Activated CD4-positive, alpha-beta T cell treated with anti-CD3 and anti-CD28 coated beads, Interleukin-2, amount 50 U/mL, for 1 hour (primary cell): ENCODE measurements at regions not wholly inside any gene's neighbourhood (a gene's known extent, or its start where the extent isn't known, plus 50 kb on each side); places are given as distances from the start of the nearest gene placed in this dataset.

Experiments used
- DNase-seq: peaks from one replicate; pipeline ENCODE4 v3.0.0-alpha.2; 2020

DNA sequence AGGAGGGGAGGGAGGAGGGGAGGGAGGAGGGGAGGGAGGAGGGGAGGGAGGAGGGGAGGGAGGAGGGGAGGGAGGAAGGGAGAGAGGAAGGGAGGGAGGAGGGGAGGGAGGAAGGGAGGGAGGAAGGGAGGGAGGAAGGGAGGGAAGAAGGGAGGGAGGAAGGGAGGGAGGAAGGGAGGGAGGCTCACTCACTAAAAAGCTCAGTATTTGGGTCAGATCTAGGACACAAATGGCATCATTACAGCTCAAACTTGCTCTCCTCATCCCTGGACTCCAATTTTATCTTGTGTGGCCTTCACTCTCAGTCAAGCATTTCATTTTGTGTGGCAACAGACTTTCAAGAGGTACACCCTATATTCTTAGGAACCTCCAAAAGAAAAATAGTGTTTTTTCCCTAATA is 435.4 kb downstream of the IRS1 start:
- no peak for DNase-seq

DNA sequence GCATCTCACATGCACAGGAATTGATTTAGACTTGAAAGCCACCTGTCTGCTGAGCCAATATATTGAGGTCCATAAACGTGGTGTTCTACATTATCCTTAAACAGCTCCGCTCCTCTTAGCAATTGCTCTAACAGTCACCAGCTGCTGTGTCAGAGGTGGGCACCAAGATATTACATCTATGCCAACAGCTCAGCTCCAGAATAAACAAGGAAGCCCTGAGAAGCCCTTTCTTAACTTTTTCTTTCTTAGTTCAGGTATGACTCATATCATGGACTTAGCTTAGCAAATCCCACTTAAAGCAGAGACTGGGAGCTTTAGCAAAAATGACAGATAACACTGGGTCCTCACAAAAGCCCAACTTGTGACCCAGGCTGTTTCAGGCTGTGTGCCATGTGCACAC is 436.6 kb downstream of the IRS1 start:
- DNase-seq: no peak

DNA sequence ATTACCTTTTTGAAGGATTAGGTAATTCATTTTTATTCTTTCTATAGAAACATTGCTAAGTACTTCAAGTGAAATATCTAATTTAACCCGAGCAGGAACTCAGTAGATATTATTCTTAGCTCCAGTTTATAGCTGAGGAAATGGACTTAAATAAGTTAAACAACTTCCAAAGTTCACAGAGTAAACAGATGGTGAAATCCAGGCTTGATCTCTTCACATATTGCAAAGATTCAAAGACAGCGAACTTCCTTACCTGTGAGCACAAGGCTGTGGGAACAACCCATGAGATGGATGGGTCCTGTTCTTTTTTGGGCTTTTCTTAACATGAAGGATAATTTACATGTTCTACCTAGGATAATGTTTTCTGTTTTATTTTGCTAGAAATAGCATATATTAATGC is 439.0 kb downstream of the IRS1 start:
- no peak for DNase-seq

DNA sequence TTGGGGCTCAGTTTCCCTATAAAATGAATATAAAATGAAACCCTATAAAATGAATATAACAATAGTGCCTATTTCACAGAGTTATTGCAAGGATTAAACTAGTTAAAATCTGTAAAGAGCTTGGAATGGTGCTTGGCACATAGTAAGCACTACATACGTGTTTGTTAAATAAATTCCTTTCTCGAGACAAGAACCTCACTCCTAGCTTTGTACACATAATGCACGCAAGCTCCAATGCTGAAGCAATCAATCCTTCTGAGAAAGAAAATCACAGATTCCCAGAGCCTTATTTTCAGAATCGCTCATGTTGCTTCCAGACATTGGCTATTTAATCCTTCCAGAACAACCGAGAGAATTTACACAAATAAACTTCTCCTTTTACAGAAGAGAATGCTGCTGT is 440.9 kb downstream of the IRS1 start:
- no peak for DNase-seq

DNA sequence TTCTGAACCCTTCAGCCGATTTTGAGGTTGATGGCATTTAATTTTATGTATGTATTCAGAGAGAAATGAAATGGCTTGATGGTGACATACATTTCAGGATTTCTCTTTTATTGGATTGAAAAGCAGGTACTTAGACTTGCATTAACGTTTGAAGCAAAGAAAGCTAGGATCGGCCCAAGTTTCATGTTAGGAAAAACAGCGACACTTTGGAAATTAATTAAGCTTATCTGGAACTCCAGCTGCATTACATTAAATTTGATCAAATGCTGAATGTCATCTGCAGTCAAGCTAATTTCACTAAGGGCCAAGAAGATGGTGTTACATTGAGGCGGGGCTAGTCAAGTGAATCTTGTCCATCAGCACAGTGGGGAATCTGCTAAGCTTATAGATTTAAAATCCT is 441.8 kb downstream of the IRS1 start:
- no peak for DNase-seq

DNA sequence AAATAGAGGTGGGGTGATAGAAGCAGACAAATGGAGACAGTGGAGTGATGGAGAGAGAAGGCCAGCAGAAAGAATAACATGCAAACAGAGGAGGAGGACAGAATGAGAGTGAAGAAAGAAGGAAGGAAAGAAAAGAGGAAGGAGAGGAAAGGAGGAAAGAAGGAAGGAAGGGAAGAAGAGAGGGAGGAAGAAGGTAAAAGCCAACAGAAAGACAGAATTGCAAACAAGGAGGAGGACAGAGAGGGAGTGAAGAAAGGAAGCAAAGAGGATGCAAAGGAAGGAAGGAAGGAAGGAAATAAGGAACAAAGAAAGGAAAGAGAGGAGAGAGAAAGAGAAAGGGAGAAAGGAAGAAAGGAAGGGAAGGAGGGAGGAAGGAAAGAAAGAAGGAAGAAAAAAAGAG is 444.0 kb downstream of the IRS1 start:
- DNase-seq: no peak

DNA sequence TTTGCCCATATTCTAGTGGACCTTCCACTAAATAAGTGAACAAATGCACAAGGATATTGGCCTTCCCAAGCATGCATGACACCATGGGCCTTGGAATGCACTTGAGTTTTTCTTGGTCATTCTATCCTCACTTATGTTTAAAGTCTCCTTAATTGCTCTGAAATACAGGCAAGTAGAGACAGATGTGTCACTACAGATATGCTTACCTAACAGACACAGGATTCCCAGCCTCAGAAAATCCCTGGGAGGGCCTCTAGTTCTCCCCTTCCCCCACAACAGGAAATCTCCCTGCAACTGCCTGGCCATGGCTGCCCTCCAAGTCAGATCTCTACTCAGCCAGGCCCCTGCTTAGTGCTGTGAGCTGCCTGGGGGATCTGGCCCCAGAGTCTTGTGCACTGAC is 445.2 kb downstream of the IRS1 start:
- DNase-seq: no peak

DNA sequence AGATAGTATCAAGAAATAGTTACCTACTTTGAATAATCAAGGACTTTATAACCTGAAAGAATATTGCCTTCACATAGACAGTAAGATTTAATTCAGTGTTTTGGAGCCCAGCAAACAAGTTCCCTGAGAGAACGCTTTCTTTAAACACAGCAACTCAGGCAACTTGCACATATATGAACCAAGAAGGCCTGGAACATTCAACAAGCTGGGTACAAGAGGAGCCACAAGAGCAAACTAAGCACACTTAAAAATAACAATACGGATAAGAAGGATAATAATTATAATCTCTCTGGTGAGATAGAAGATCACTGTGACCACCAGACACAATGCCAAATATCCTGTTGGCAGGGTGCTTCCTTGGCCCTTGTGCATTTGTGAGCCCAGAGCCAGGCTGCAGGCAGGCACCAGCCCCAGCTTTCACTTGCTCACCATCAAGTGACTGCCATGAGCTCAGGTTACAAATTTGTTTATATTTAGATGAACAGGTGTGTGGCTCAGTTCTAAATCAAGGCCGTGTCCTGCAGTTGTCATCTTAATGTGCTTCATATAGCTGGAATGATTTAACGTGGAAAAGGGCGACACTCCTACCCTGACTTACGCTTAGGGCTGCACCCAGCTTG is 446.6 kb downstream of the IRS1 start:
- DNase-seq: no peak

DNA sequence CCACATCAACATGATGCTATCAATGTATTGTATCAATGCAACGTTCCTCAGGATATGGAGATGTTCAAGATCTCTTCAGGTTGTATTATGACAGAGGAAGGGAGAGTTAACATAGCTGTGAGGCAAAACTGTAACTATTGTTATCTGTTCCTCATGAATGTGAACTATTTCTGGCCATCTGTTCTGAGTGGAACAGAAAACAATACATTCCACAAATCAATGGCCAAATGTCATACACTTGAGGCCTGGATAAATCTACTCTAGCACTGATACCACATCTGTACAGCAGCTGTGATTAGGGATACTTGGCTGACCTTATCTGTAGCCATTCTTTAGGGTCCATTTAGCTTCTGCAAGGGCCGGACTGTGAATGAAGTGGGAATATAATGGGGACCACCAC is 447.9 kb downstream of the IRS1 start:
- no peak for DNase-seq

DNA sequence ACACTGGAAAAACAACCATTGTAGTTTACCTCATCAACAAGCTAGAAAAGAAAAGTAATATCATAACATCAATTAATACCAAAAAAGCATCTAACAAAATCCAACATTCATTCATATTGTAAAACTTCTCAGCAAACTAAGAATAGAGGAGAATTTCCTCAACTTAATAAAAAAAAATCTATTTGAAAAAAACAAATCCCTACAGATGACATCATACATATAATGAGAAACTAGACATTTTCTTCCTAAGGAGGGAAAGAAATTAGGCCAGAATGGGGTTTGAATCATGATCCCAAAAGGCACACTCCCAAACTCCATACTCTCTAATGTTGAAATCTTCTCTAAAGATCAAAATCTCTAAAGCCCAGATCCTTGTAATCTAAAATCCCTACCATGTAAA is 460.0 kb downstream of the IRS1 start:
- no peak for DNase-seq

DNA sequence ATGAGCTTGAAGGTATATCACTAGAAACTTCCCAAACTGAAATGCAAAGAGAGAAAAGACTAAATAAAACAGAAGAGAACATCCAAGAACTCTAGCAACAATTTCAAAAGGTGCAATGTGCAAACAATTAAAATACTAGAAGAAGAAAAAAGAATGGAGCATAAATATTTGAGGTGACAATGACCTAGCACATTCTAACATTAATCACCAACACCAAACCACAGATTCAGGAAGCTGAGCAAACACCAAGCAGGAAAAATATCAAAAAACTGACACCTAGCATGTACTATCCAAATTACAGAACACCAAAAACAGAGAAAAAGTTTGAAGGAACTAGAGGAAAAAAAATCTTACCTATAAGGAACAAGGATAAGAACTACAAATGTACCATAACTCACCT is 460.8 kb downstream of the IRS1 start:
- no peak for DNase-seq

DNA sequence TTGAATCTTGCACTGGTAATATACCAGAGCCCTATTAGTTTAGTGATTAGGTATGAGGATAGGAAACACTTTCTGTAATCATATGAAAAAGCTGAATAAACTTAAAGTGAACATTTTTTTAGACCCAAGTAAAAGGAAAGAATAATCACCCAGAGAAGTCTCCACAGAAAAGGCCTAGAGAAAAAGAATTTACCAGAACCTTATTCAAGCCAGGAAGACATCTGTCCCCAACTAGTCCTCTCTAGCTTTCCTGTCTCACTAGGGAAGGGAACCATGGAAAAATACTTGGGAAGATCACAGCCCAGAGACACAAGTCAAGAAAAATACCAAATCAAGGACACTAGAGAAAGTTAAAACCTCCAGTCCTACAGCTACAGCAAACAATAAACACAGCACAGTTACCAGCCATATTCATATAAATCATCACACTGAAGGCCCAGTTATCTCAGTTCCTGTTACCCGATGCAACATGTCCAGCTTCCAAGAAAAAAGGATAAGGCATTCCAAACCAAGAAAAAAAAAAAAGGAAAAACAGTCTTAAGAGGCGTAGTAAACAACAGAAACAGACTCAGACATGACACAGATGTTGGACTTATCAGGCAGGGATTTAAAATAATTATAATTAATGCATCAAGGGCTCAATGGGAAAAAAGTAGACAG is 461.5 kb downstream of the IRS1 start:
- DNase-seq: no peak

DNA sequence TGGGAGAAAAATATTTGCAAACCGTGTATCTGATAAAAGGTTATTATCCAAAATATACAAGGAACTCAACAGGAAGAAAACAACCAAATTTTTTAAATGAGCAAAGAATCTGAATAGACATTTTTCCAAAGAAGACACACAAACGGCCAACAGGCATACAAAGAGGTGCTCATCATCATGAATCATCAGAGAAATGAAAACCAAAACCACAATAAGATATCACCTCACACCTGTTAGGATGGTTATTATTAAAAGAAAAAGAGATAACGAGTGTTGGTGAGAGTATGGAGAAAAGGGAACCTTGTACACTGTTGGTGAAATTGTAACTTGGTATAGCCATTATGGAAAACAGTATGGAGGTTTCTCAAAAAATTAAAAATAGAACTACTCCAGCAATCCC is 463.3 kb downstream of the IRS1 start:
- no peak for DNase-seq

DNA sequence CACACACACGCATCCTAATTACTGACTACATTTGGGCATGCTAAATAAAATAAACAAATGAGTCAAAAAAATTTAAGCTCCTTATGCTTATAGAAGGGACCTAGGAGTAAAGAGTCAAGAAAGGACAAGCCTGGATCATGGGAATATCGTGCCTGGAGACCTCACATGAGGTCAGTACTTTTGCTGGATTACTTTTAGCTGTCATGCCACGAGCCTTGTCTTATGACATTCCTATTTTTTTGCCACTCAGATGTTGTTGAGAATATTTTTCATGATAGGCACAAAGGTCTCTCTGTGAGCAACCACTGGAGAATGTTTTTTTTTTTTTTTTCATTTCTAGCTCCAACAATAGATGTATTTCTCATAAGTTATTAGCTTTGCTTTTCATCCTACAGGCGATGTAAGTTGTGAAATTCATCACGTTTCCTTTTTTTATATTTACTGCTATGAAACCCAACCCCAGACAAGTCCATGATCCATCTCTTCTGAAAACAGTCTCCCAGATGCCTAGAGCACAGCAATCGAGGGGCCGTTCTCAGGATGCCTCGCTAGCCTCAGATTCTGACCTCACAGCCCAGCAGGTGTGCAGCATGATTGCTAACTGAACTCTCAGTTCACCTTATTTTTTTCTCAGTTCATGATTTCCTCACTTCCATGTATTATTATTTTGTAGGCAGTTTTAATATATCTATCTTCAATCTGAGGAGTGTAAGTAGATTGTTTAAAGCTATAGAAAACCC is 464.5 kb downstream of the IRS1 start:
- DNase-seq: no peak

DNA sequence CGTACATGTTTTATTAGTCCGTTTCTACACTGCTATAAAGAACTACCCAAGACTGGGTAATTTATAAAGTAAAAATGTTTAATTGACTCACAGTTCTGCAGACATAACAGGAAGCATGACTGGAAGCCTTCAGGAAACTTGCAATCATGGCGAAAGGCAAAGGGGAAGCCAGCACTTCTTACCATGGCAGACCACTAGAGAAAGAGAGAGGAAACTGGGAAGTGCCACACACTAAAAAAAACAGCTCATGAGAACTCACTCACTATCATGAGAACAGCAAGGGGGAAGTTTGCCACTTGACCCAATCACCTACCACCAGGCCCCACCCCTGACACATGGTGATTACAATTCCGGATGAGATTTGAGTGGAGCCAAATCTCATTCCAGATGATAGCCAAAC is 466.2 kb downstream of the IRS1 start:
- no peak for DNase-seq

DNA sequence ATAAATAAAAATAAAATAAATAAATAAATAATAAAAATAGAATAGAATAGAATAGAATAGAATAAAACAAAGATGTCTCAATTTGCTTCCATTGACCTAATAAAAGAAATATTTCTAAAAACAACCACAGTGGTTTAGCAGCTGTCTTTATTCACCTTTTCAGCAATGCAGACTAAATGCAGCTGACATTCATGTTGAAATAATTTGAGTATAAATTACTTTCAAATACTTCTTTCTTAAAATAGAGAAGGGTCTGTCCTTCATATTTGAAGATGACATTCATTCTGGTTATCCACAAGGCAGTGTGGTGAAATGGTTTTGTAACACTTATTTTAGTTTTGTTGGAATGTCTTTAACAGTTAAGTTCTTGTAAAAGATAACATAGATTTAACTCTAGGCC is 469.4 kb downstream of the IRS1 start:
- no peak for DNase-seq

DNA sequence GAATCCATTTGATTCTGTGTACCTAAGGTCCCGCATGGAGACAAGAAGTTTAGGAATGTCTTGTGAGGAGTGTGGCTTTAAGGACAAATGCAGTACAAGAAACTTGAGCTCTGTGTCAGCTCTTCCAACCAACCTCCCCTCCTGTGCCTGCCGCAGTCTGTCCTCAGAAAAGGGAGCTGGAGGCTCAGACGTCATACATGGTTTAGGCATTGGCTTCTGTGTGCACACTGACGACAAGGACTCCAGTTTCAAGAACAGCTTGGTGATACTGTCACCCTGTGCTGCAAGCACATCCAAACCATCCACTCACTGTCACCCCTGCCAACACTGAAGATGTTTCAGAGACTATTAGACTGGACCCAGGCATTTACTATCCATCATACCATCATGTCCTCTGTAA is 470.4 kb downstream of the IRS1 start:
- no peak for DNase-seq

DNA sequence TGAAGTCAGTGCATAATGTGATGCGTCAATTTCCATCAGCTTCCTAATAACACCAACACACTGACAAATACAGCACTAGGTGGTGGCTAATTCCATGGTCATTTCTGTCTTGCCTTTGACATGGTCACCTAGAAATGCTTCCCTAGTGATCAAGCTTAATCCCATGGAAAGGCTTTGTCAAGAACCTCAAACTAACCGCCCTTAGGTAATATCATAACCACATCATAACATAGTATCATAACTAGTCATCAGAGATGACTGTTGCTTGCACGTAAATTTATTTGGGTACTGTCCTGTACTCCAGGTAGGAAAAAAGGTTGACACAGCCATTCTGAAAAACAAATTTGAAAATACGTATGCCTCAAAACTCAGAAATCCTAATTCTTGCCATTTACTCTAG is 471.8 kb downstream of the IRS1 start:
- no peak for DNase-seq

DNA sequence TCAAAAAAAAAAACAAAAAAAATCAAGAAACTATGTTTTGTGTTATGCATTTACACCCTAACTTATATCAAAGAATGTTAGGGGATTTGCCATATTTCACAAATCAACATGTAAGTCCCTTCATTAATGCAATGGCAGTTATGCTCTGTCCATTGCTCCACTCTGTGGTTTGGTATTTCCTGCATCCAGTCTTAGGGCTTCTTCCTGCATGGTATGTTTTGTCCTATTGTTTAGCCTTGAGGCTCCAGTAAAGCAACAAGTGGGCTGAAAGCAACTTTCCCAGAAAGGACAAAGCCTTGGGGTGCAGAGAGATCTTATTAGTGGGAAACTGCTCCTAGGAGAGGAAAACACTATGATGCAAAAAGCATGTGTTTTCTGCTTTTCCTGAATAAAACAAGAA is 474.1 kb downstream of the IRS1 start:
- DNase-seq: no peak

DNA sequence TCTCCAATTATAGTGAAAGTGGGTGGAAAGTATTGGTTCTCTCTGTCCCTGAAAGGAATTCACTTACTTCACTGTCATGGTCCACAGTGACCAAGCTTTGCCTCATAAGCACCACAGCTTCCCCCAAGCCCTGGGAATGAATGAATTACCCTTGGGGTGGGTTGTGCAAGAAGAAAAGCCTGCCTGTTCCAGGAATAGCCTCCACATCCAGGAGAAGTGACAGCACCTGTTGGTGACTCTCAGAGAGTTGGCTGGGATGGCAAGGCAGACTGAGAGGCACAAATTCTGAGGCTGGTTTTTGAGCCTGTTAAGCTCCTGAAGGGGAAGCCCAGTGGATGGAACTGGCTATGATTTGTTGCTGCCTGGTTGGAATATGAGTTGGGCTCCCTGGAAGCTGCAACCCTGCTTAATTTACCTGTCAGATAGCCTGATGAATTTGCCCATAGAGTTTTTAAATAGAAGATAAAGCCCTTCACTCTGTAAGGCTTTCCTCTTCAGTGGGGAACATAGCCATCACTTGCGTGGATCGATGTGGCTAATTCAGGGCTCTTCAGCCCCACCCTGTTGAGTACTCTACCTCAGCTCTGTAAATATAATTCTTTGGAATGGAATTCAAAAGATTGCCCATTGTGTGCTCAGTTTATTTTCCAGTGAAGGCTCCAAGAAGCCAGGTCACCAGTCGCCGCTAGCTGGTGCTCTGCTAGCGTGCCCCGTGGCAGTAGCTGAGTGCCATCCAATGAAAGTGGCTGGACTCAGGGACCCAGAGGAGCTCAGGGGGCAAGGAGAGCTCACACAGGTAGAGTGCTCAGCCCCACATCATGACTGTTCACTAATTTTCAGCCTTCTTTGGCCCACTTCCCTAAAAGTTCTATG is 479.3 kb downstream of the IRS1 start:
- no peak for DNase-seq

DNA sequence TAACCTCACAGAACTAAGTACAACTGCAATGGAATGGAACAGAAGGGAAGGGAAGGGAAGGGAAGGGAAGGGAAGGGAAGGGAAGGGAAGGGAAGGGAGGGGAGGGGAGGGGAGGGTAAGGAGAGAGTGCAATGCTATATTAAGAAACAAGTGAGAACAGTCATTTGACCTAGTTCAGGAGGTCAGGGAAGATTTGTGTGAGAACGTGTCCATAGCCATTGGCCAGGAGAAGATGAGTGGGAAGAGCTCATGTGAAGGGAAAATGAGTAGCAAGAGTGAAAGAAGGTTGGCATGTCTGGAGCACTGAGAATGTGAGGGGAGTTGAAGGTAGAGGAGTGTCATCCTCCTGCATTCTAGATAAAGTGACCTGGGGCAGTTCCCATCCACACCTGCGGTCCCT is 481.6 kb downstream of the IRS1 start:
- DNase-seq: no peak

DNA sequence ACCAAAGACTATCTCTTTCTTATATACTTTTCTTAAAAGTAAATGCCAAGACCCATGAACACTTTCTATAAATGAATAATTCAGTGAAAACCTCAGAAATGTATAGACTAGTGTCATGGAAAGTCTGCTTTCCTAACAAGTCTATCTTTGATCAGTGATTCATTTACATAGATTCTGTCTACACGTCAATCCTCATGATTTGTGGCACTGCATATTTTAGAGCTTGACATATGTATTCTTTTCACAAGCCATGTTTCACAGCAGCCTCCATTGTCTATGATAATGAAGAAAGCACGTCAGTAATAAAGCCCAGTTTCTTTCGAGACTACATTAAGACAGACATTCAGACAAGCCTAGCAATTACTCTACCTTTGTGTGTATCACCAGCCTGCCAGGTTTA is 486.6 kb downstream of the IRS1 start:
- no peak for DNase-seq

DNA sequence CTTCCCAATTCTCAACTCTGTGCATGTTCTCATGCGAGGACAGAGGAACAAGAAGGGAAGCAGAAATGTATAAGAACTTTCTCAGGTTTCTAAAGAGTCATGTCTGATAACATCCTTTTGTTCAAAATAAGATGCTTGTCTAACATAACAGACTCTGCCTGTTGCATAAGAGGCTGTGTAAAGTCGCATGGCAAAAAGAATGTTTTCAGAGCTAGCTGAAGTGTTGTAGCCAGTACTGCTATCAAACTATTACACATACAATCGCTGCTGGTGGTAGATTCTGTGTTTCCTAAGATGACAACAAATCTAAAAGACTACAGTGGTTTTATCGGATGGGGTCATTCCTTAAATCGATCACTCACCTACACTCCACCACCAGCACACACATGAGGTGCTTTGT is 487.5 kb downstream of the IRS1 start:
- DNase-seq: no peak

DNA sequence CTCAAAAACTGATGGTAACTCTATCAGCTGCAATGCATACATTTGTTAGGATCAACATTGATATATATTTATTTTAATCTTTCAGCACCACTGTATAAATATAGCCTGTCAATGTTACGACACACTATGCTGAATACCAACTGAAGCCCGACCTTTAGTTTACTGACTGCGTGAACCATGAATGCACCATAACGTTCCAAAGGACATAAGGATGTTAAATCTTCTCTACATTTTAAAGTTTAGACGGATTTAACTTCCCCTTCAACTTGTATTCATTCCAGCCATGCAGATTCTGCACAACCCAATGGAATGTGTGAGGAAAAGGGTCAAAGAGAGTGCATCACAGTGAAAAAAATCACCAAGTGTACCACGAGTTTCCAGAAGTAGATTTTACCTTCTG is 489.5 kb downstream of the IRS1 start:
- no peak for DNase-seq
